Fibroblast of lung (primary cell): ENCODE measurements at regions not wholly inside any gene's neighbourhood (a gene's known extent, or its start where the extent isn't known, plus 50 kb on each side); places are given as distances from the start of the nearest gene placed in this dataset.

Source experiments
- CTCF ChIP-seq, 2 donors: IDR thresholded peaks in 1 of 2; conservative IDR thresholded peaks in 1 of 2; 1 replicate in 1 of 2; 2 replicates in 1 of 2; pipeline ENCODE4 v1.5.1; 2011 to 2012; ENCODE audit warnings: low read length in 2 of 2, control low read depth in 1 of 2, inconsistent platforms in 1 of 2, low read depth in 1 of 2, mild to moderate bottlenecking in 1 of 2
- EZH2 ChIP-seq: IDR thresholded peaks from 2 replicates; pipeline ENCODE4 v1.5.1; 2012; ENCODE audit warnings: low read length, control low read depth, mild to moderate bottlenecking; ENCODE audit errors: missing control alignments

GRCh38 chr1:36740446-36740845 lies 257.7 kb upstream of the CSF3R start:
- TF ChIP-seq CTCF (conservative IDR thresholded peaks at IDR 0.05 in 1 of 2, IDR thresholded peaks at IDR 0.05 in 1 of 2; ENCODE audit: low read depth in 1 of 2, low read length in 2 of 2), result no peak
- no peak for TF ChIP-seq EZH2
